GM12892 (cell line): ENCODE measurements at regions not wholly inside any gene's neighbourhood (a gene's known extent, or its start where the extent isn't known, plus 50 kb on each side); places are given as distances from the start of the nearest gene placed in this dataset.

Experiments used
- POLR2A ChIP-seq: IDR thresholded peaks from 2 replicates; pipeline ENCODE4 v1.6.1; 2011; ENCODE audit warnings: low read depth, low read length, control low read depth
- POLR2AphosphoS5 ChIP-seq: IDR thresholded peaks from 2 replicates; pipeline ENCODE4 v1.6.1; 2011; ENCODE audit warnings: low read depth, low read length, control low read depth
- TAF1 ChIP-seq: IDR thresholded peaks from 2 replicates; pipeline ENCODE4 v1.6.1; 2011; ENCODE audit warnings: low read depth, mild to moderate bottlenecking, control low read depth, low read length, borderline replicate concordance

DNA sequence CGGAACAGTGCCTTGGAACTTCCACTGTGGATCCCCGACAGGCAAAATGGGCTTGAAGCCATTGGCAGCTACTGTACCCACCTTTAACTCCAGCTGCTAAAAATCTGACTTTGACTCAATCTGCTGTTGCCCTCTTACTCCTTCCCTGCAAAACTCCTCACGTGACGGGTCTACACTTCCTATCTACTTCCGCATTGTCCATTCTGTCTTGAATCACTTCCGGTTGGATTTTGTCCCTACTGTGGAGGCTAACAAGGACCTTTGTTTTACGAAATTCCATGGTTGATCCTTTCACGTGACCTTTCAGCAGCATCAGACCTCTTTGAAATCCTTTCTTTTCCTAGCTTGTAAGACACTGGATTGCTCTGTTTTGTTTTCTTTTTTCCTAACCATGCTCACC, 268.4 kb downstream of the PRDM2 start:
- TF ChIP-seq TAF1, result no peak
- no peak for TF ChIP-seq POLR2AphosphoS5
- TF ChIP-seq POLR2A, result no peak
